ENCODE measurements at regions not wholly inside any gene's neighbourhood (a gene's known extent, or its start where the extent isn't known, plus 50 kb on each side); places are given as distances from the start of the nearest gene placed in this dataset.

- DNase-seq, result no peak
- TF ChIP-seq CTCF (conservative IDR thresholded peaks at IDR 0.05), result no peak
- Mint-ChIP-seq H3K4me1 (peaks cover 2% of the 10 kb centered on the region), H3K27ac (no peak overlapping the region), H3K27me3 (ENCODE audit: insufficient read depth) (no peaks in the 10 kb centered on the region), H3K4me3 (no peak overlapping the region), H3K9me3 (peaks cover 21% of the 10 kb centered on the region), H3K36me3 (ENCODE audit: low read depth) (peaks cover 12% of the 10 kb centered on the region)
- H3K27ac ChIP-seq (ENCODE audit: low read depth, low read length), result no peak overlapping the region
- H3K36me3 ChIP-seq (ENCODE audit: control insufficient read depth, insufficient read depth, low read length), result peaks cover 4% of the 10 kb centered on the region
- H3K9ac ChIP-seq (ENCODE audit: extremely low read depth, low read length, poor library complexity, severe bottlenecking), result no peak overlapping the region
- WGBS, 2 experiments (ENCODE audit: insufficient coverage in 1 of 2, insufficient read length in 1 of 2), result 90 to 91% methylated on average over 3 to 4 of the region's 4 CpGs
- H3K9me3 ChIP-seq (ENCODE audit: control insufficient read depth, low read length), result peaks cover 42% of the 10 kb centered on the region
- no peaks in the 10 kb centered on the region for H3K27me3 ChIP-seq (ENCODE audit: control insufficient read depth, insufficient read depth, low read length, poor library complexity, severe bottlenecking)
- H3K4me1 ChIP-seq (ENCODE audit: control insufficient read depth, insufficient read depth, low read length), result no peaks in the 10 kb centered on the region
- H3K4me3 ChIP-seq (ENCODE audit: low read length), result no peak overlapping the region
Observed at GRCh38 chr1:80158266-80158665, 1151.7 kb upstream of the ADGRL4 start.

DNA sequence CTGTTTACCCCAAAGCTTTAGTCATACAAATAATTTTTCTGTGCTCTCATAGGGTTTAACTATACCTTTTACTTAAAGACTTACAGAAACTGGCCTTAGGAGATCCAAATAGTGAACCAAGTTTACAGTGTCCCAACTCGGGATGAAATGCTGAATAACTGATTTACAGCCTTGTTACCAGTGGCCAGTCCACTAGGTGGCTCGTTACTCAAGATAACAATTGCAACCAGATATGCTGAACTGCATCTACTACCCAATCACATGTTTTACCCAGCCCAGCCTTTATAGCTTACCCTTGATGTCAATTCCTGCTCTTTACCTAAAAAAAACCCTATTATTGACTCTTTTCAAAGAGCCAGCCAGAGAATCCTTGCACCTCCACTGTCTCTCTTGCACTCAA is 1148.8 kb upstream of the ADGRL4 start:
- H3K4me1 ChIP-seq (ENCODE audit: control insufficient read depth, insufficient read depth, low read length), result no peaks in the 10 kb centered on the region
- TF ChIP-seq CTCF (conservative IDR thresholded peaks at IDR 0.05), result peak; percentile 69
- 60 to 92% methylated on average over 2 of the region's 2 CpGs for WGBS, 2 experiments (ENCODE audit: insufficient coverage in 1 of 2, insufficient read length in 1 of 2)
- H3K4me3 ChIP-seq (ENCODE audit: low read length), result no peak overlapping the region
- H3K4me1 Mint-ChIP-seq, result peaks cover 2% of the 10 kb centered on the region
- H3K36me3 ChIP-seq (ENCODE audit: control insufficient read depth, insufficient read depth, low read length), result peaks cover 4% of the 10 kb centered on the region
- no peaks in the 10 kb centered on the region for H3K27me3 Mint-ChIP-seq (ENCODE audit: insufficient read depth)
- DNase-seq, result peak; percentile 53
- H3K27ac ChIP-seq (ENCODE audit: low read depth, low read length), result no peak overlapping the region
- peaks cover 11% of the 10 kb centered on the region for H3K9me3 Mint-ChIP-seq
- peaks cover 10% of the 10 kb centered on the region for H3K36me3 Mint-ChIP-seq (ENCODE audit: low read depth)
- no peak overlapping the region for H3K4me3 Mint-ChIP-seq
- H3K27ac Mint-ChIP-seq, result no peak overlapping the region
- peaks cover 19% of the 10 kb centered on the region for H3K9me3 ChIP-seq (ENCODE audit: control insufficient read depth, low read length)
- H3K27me3 ChIP-seq (ENCODE audit: control insufficient read depth, insufficient read depth, low read length, poor library complexity, severe bottlenecking), result no peaks in the 10 kb centered on the region
- no peak overlapping the region for H3K9ac ChIP-seq (ENCODE audit: extremely low read depth, low read length, poor library complexity, severe bottlenecking)

GRCh38 chr1:80154176-80154575 is 1147.6 kb upstream of the ADGRL4 start:
- Histone ChIP-seq H3K27me3 (ENCODE audit: control insufficient read depth, insufficient read depth, low read length, poor library complexity, severe bottlenecking) (no peaks in the 10 kb centered on the region), H3K9ac (ENCODE audit: extremely low read depth, low read length, poor library complexity, severe bottlenecking) (no peak overlapping the region), H3K9me3 (ENCODE audit: control insufficient read depth, low read length) (peaks cover 7% of the 10 kb centered on the region), H3K4me1 (ENCODE audit: control insufficient read depth, insufficient read depth, low read length) (no peaks in the 10 kb centered on the region), H3K4me3 (ENCODE audit: low read length) (no peak overlapping the region), H3K36me3 (ENCODE audit: control insufficient read depth, insufficient read depth, low read length) (no peaks in the 10 kb centered on the region), H3K27ac (ENCODE audit: low read depth, low read length) (no peak overlapping the region)
- Mint-ChIP-seq H3K9me3 (peaks cover 3% of the 10 kb centered on the region), H3K4me3 (no peak overlapping the region), H3K27ac (no peak overlapping the region), H3K27me3 (ENCODE audit: insufficient read depth) (no peaks in the 10 kb centered on the region), H3K4me1 (peaks cover 2% of the 10 kb centered on the region), H3K36me3 (ENCODE audit: low read depth) (no peaks in the 10 kb centered on the region)
- peak; percentile 38 for DNase-seq
- WGBS, 2 experiments (ENCODE audit: insufficient coverage in 1 of 2, insufficient read length in 1 of 2), result 93 to 100% methylated on average over 4 to 5 of the region's 5 CpGs
- no peak for TF ChIP-seq CTCF (conservative IDR thresholded peaks at IDR 0.05)

Measured in endodermal cell (in vitro differentiated cells).